GM19468 (cell line): ENCODE measurements at regions not wholly inside any gene's neighbourhood (a gene's known extent, or its start where the extent isn't known, plus 50 kb on each side); places are given as distances from the start of the nearest gene placed in this dataset.
"Not testable (repeated sequence)": the region's sequence is repeated elsewhere in the genome, so short reads cannot be mapped to it uniquely, and the experiment has no call there.

Source experiments
- ATAC-seq: cut with Tn5 transposase; IDR thresholded peaks from one replicate; pipeline ENCODE4 v1.9.1; 2021; ENCODE audit warnings: mild to moderate bottlenecking, moderate library complexity, moderate number of reproducible peaks; ENCODE audit not compliant: unreplicated experiment; ENCODE audit errors: extremely low read depth

DNA sequence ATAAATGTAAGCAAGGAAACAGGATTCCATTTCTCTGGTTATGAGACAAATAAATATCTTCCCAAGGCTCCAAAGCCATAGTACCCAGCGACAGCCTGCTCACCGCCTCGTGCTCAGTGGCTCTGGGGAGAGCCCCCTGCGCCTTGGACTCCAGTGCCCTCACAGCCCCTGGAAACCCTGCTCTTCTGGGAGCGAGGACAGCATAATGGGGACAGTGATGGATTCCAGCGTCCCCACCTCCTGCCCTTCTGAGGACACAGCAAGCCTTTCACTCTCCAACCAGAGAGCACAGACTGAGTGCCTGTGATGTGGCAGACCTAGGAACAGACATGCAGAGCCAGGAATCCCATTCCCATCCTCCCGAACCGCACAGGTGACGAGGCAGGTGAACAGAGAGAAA is 660.8 kb downstream of the TBC1D22A start:
- ATAC-seq: no peak

DNA sequence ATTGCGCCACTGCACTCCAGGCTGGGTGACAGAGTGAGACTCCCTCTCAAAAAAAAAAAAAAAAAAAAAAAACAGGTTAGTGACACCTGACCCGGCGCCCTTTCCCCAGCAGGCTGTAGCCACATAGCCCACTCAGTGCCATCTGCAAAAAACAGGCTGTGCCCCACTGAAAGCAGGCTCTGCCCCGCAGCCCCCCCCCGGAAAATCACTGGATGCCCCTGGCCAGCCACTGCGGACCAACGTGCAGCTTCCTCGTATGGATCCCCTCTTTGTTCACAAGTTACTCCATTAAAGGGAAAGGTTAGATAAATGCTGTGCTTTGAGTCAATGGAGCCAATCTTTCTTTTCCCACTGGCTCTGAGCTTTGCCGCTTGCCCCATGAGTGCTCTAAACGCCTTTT is 660.3 kb downstream of the TBC1D22A start:
- ATAC-seq: no peak

DNA sequence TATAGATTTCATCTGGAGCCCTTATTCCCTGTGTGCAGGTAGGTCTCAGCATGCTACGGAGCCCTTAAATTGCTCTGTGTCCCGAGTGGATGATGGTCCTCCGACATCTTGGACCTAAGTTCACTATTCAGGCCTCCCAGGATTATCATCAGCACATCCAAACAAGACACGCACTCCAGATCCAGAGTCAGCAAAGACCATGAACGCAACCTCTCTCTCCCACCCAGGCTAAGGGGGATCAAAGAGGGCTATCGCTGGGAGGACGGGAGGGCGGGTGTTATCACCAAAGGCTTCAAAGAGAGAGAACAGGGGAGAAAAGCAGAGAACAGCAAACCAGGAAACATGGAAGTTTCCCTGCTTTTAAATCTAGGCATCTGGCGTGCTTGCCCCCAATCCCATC is 659.4 kb downstream of the TBC1D22A start:
- no peak for ATAC-seq

DNA sequence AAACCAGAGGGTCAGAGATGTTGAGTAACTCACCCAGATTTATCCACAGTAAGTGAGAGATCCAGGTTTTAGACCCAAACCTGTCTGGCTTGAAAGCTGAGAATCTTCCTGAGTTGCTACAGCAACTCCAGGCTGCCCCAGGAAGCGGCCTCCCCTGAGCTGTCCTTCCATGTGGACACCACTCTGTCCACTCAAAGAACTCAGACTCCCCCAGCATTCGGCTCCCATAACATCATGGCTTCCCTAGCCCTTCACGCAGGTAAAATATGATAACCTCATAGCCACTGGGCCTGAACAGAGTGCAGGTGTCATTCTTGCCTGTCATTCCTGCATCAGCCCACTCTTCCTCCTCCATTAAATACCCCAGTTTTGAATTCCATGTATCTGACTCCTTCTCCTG is 657.8 kb downstream of the TBC1D22A start:
- no peak for ATAC-seq

DNA sequence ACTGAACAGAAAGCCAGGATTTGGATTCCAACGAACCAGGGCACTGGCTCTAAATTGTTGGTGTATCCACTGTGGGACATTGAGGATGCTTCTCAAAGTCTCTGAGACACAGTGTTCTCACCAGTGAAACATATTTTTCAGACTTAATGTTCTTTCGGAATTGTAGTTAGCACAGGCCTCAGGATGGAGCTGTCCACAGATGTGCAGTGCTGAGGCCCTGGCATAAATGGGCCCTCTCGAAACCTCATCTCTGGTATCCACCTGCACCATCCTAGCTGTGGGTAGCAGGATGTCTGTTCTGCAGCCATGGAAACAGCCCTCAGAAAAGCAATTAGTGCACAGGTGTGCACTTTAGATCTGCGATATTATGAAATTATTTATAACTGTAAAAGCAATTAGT is 656.8 kb downstream of the TBC1D22A start:
- no peak for ATAC-seq

DNA sequence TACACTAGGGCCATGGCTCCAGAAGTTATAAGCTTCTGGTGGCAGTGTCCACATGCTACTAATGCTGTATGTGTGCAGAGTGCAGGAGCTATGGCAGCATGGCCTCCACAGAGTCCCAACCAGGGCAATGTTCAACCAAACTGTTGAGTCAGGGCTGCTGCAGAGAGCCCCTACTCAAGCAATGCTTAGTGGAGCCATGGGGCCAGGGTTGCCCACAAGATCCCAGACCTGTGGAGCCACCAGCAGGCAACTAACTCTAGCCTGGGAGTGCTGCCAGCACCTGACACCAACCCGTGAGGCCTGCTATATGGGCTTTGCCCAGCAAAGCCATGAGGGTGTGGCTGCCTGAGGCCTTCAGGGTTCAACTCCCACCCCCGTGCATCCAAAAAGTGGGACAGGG is 655.2 kb downstream of the TBC1D22A start:
- ATAC-seq: no peak

DNA sequence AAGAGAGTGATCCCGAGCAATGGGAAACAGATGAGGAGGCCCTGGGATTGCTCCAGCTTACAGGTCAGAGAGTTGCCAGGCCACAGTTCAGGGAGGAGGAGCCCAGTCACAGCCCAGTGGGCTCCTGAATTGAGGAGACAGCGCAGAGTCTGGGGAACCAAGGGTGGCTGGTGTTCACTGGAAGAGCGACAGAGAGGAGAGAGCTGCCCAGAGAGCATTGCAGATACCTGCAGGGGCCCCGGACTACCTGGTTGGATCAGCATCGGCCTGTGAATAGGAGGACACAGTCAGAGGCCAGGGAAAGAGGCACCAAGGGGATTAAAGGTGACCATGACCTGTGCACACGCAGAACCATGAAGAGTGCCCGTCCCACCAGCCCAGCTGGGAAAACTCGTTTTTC is 648.6 kb downstream of the TBC1D22A start:
- no peak for ATAC-seq

DNA sequence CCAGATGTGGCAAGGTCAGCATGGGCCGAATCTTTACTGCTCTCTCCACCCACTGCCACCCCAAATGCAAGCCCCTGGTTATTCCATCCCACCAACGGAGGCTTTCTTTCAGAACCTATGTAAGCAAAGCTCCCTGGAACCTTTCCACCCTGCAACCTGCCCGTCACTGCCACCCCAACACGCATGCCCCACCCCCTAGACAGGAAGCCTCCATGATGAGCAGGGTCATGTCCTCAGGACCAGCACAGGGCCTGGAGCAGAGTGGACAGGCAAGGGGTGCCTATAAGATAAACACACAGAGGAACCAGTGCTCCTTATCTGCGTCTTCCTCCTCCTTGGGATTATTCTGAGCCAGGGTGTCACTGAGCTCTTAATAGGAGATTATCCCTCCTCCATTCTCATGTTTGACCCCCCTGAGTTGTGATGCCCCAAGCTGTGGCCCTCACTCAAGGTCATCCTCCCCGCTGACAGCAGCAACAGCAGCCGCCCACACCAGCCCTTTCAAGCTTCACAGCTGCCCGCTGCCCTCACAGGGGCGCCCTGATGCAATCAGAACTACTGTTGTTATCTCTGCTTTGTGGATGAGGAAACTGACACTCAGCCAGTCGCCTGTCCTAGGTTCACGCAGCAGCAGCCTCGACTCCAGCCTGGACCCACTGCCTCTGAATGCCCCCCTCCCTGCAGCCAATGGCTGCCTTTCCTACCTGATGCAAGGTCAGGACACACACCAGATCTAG is 647.3 kb downstream of the TBC1D22A start:
- no peak for ATAC-seq

DNA sequence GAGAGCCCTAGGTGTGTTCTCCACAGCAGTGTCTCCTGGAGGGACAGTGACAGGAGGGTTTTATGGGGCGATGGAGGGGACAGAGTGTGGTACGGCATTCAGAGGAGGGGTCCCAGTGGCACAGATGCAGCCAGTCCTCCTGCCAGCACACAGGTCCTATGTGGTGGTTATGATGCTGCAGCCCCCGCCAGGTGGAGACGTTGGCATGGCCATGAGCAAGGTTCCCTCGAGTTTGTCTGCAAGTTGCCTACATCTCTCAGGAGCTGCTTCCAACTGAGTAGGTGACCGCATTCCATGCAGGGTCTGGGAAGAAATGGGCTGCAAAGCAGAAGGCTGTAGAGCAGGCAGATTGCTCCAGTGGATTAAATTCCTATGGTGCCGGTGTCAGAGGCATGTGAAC is 646.0 kb downstream of the TBC1D22A start:
- no peak for ATAC-seq

DNA sequence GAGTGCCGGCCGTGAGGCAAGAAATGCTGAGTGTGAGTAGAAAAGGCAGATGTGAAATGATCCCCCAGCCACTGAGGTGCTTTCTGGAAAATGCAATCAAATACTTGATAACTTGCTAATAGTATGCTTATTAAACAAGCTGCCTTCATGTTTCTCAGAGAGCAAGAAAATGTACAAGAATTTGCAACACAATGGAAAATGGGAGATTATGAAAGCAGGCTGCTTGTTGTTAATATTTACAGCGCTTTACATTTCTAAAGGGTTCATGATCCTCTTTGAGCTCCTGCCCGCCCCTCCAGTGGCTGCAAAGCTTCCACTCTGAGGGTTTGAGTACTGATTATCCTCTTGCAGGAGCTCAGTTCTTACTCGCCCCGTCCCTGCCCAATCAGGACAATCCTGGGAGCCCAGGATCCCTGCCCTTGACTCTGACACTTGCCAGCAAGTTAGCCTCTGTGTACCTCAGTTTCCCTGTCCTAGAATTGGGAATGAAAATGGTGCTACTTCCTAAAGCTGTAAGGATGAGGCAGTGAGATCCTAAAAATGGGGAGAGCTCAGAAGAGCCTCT is 645.1 kb downstream of the TBC1D22A start:
- no peak for ATAC-seq

DNA sequence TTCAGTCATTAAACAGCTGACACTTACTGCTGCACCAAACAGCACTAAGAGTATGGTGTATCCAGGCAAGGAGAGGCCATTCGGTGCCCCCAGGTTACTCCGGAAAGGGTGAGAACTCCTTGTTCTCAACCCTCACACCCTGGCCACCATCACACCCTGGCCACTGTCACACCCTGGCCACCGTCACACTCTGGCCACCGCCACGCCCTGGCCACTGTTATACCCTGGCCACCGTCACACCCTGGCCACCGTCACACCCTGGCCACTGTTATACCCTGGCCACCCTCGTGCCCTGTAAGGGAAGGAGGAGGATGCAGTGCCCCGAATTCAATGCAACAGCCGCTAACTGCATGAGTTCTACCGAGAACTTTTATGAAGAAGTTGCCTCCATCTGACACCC is 644.4 kb downstream of the TBC1D22A start:
- no peak for ATAC-seq

DNA sequence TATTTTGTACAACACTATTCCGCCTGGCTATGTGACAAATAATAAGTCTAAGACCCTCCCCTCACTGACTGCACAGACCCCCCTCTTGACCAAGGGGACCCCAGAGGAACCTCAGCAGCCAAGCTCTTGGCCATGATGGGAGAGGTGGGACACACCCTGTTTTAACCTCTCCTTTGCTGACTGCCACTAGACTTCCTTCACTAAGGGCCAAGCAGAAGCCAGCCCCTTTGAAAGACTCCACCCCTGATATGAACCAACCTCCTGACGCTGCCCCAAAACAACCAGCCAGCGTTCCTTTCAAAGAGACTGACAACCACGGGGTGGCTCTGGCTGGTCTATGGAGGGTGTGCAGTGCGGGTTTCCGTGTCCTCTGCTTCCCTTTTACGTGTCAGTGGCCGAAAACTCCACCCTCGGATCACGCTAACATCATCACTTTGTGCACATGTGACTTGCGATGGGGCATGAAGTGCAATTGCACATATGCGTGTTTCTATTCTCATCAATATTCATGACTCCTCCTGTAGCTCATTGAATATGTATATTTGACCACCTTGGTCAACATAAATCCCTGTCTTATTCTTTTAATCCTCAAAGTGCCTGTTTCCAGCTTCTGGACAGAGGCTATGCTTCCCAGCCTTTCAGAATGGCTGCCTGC is 643.9 kb downstream of the TBC1D22A start:
- ATAC-seq: no peak

DNA sequence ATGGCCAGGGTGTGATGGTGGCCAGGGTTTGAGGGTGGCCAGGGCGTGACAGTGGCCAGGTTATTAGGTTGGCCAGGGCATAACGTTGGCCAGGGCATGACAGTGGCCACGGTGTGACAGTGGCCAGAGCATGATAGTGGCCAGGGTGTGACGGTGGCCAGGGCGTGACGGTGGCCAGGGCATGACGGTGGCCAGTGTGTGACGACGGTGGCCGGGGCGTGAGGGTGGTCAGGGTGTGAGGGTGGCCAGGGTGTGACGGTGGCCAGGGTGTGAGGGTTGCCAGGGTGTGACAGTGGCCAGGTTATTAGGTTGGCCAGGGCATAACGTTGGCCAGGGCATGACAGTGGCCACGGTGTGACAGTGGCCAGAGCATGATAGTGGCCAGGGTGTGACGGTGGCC is 642.8 kb downstream of the TBC1D22A start:
- not testable (repeated sequence) for ATAC-seq

DNA sequence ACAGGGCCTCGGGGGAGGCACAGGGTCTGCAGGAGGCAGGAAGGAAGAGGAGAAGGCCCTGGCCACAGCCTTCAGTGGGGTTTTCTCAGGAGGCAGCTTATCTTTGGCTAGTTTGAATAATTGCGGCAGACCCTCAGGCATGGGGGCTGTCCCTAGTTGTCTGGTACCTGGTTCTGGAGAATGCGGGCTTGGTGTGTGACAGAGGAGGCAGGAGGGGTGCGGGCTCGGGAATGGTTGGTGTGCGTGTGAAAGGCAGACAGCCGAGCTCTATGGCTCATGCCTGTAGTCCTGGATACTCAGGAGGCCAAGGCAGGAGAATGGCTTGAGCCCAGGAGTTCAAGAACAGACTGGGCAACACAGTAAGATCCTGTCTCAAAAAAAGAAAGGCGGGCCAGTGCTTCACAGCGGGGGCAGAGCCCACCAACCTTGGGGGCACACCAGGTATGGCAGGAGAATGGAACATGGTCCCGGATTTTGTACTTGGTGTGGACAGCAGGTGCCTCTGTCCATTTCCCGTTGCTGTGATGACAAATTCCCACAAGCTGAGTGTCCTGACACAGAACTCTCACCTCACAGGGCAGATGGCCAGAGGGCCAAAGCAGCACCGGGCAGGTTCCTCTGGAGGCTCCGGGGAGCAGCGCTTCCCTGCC is 640.6 kb downstream of the TBC1D22A start:
- no peak for ATAC-seq

DNA sequence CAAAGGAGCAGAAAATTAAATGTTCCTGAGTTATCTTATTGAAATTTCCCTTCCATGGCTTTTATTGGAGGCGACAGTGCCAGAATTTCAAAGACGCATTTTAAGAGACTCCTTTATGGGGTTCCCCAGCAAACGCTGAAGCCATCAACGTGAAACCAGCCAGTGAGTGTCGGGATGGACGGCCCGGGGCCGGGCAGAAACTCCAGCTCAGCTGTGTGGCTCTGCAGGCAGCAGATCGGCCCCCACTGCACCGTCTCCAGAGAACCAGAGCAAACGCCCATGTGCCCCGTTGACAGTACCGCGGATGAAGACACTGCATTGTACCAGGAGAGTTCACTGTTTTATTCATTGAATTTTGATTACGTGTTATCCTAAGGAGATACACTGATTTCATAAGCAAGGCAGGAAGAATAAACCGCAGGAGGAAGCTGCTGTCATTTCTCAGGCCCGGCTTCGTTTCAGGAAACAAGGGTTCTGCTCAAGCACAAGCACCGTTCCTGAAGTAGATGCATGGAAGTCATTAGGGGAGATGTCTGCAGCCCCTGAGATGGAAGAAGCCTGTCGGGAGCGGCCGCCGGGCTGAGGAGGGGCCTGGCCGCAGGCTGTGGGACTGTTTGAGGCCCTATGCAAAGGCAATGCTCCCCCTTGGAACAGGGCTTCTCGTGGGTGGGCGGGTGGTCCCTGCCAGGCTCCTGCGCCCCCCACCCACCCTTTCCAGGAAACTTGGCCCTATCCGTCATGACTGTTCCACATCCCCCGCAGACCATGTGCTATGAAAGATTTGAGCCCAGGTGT is 639.7 kb downstream of the TBC1D22A start:
- no peak for ATAC-seq

DNA sequence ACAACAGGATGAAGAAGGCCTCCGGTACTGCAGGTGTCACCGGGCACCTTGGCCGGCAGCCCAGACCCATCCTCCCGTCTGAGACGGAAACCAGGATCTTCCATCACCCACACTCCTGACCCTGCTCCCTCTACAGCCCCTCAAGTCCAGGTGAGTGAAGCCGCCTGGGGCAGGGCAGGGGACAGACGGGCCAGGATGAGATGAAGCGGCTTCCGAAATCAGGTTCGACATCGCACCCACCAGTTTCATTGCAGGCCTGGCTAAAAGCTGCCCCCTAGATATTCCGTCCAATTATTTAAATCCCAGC is 639.1 kb downstream of the TBC1D22A start:
- no peak for ATAC-seq

DNA sequence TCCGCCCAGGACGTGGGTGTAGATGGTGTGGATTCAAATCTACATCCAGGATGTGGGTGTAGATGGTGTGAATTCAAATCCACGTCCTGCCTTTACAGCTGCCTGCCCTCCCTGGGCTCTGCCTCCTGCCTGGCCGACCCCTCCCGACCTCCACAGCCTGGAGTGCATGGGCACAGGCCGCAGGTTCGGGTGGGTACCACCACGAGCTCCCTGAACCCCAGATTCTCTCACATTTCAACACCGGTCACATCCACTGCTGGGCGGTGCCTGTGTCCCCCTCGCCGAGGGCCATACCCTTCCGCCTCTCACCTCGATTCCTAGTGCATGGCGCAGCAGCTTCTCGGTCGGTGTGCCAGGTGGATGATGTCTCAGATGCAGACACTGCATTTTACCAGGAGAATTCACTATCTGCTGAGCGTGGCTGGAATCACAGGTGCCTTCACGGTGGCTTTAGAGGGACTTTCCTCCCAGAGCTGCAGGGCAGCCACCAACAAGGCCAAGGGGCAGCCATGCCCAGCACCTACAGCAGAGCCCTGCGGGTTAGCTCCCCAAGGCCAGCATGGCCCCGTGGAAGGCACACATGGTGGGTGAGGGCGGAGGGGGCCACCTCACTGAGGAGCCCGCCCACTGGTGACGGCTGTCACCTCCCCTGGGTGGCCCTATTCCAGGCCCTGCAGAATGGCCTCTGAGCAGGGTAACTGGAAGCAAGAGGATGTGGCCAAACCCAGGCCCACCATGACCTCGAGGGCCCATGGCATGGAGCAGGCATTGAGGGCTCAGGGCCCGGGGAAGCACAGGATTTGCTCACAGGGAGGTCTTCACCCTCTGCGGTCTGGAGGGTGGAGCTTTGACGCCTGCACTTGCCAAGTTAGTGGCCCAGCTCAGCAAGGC is 638.5 kb downstream of the TBC1D22A start:
- no peak for ATAC-seq

DNA sequence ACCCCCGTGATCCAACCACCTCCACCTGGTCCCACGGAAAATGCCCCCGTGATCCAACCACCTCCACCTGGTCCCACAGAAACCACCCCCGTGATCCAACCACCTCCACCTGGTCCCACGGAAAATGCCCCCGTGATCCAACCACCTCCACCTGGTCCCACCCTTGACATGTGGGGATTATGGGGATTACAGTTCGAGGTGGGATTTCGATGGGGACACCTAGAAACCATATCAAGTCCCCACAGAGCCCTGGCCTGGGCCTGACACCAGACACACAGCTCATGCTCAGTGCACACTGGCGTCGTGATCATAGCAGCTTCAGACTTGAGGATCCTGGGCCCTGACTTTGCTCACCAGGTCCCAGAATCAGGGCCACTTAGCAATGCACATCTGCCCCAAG is 637.7 kb downstream of the TBC1D22A start:
- ATAC-seq: not testable (repeated sequence)

DNA sequence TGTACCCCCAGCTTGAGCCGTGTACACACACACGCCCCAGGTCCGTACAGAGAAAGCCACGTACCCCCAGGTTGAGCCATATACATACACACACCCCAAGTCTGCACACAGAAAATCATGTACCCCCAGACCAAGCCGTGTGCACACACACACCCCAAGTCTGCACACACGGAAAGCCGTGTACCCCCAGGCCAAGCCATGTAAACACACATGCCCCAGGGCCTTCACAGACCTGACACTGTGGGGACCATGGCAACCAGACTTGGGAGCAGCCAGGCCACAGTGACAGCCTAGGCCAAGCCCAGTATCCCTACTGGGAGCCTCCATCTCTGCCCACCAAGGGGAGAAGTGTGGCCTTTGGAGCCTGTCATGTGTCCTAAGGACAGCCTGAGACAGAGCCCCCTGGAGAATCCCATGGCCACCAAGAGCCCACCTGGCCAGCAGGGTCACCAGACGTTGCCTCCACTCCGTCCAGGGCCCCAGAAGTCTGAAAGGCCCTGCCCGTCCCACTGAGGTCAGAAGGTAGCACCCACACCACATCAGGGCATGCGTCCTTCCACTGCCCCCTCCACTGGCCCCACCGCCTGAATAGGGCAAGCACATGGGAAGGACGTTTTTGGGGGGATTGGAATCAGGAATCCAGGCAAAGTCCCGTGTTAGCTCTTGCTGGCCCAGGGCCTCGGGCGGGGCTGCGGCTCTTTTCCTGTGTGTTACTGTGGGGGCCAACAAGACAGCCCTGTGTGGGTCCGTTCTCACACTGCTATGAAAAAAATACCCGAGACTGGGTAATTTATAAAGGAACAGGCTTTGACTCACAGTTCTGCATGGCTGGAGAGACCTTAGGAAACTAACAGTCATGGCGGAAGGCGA is 636.7 kb downstream of the TBC1D22A start:
- no peak for ATAC-seq
